ENCODE measurements at regions not wholly inside any gene's neighbourhood (a gene's known extent, or its start where the extent isn't known, plus 50 kb on each side); places are given as distances from the start of the nearest gene placed in this dataset.
"Not testable (repeated sequence)": the region's sequence is repeated elsewhere in the genome, so short reads cannot be mapped to it uniquely, and the experiment has no call there.

GRCh38 chr13:25002311-25002710 is 93.6 kb upstream of the PABPC3 start:
- intact Hi-C loops (cut with DNase I); H3K36me3 ChIP-seq; H3K4me3 ChIP-seq (replicated peaks in 1 of 3); H3K27me3 ChIP-seq; H3K9me3 ChIP-seq: not testable (repeated sequence)
- peak; percentile 78 to 81 for DNase-seq
- peak in 1 of 2 donors; percentile 30 for TF ChIP-seq POLR2A (IDR thresholded peaks at IDR 0.05)
- TF ChIP-seq CTCF (IDR thresholded peaks at IDR 0.05) = peak in 2 of 6 experiments; percentile 14 to 29
- H3K4me1 ChIP-seq = peaks cover 14 to 17% of the 10 kb centered on the region in 2 donors
- WGBS, 2 donors = 10 to 22% methylated on average over 13 to 14 of the region's 14 CpGs
- H3K27ac ChIP-seq = peak overlapping the region; percentile 84 to 94 (median 88)

- H3K27ac ChIP-seq; H3K36me3 ChIP-seq; H3K27me3 ChIP-seq; intact Hi-C loops (cut with DNase I); DNase-seq; H3K4me3 ChIP-seq (replicated peaks in 1 of 3); H3K9me3 ChIP-seq: not testable (repeated sequence)
- WGBS, 2 donors = 76 to 81% methylated on average over 4 of the region's 10 CpGs
- peaks cover 14 to 17% of the 10 kb centered on the region in 2 donors for H3K4me1 ChIP-seq
Observed at GRCh38 chr13:25004489-25004888, 91.4 kb upstream of the PABPC3 start.

GRCh38 chr13:25005050-25005497 is 90.9 kb upstream of the PABPC3 start:
- H3K27ac ChIP-seq; intact Hi-C loops (cut with DNase I); H3K4me3 ChIP-seq (replicated peaks in 1 of 3); H3K27me3 ChIP-seq; H3K9me3 ChIP-seq; H3K36me3 ChIP-seq: not testable (repeated sequence)
- DNase-seq = peak in 1 of 2 donors; percentile 17
- TF ChIP-seq CTCF (IDR thresholded peaks at IDR 0.05) = peak in 4 of 6 experiments; percentile 9 to 75 (median 41)
- 0 to 1% methylated on average over 5 of the region's 5 CpGs for WGBS, 2 donors
- peaks cover 14 to 17% of the 10 kb centered on the region in 2 donors for H3K4me1 ChIP-seq

GRCh38 chr13:25007389-25007788 is 88.5 kb upstream of the PABPC3 start:
- WGBS, 2 donors = 95 to 96% methylated on average over 3 of the region's 3 CpGs
- H3K27me3 ChIP-seq; H3K4me1 ChIP-seq; DNase-seq; H3K9me3 ChIP-seq; H3K4me3 ChIP-seq (replicated peaks in 1 of 3); H3K27ac ChIP-seq; intact Hi-C loops (cut with DNase I); H3K36me3 ChIP-seq: not testable (repeated sequence)

- H3K9me3 ChIP-seq; H3K4me3 ChIP-seq (replicated peaks in 1 of 3); H3K27ac ChIP-seq; H3K27me3 ChIP-seq; H3K36me3 ChIP-seq; DNase-seq; H3K4me1 ChIP-seq; intact Hi-C loops (cut with DNase I): not testable (repeated sequence)
- WGBS, 2 donors = 66% methylated on average over 7 of the region's 7 CpGs
Observed at GRCh38 chr13:25014398-25014973, 81.5 kb upstream of the PABPC3 start.

- intact Hi-C loops (cut with DNase I); H3K9me3 ChIP-seq; H3K4me3 ChIP-seq (replicated peaks in 1 of 3); H3K4me1 ChIP-seq; H3K27me3 ChIP-seq; H3K36me3 ChIP-seq; H3K27ac ChIP-seq; DNase-seq: not testable (repeated sequence)
- 89% methylated on average over 17 of the region's 17 CpGs for WGBS, 2 donors
Observed at GRCh38 chr13:25017176-25017575, 78.8 kb upstream of the PABPC3 start.

- TF ChIP-seq POLR2A (IDR thresholded peaks at IDR 0.05) = peak in 1 of 2 donors; percentile 42
- H3K4me3 ChIP-seq (replicated peaks in 1 of 3) = peak overlapping the region in 1 of 3 donors; percentile 28
Observed at GRCh38 chr13:25017808-25018728, 77.9 kb upstream of the PABPC3 start.

More at GRCh38 chr13:25017808-25018728, 77.9 kb upstream of the PABPC3 start:
- peak; percentile 67 to 80 for DNase-seq
- H3K4me1 ChIP-seq; H3K9me3 ChIP-seq; H3K27me3 ChIP-seq; H3K36me3 ChIP-seq; H3K27ac ChIP-seq; intact Hi-C loops (cut with DNase I): not testable (repeated sequence)
- WGBS, 2 donors = 2 to 3% methylated on average over 12 of the region's 79 CpGs
